Activated CD8-positive, alpha-beta T cell treated with anti-CD3 and anti-CD28 coated beads for 36 hours (primary cell): ENCODE measurements at regions not wholly inside any gene's neighbourhood (a gene's known extent, or its start where the extent isn't known, plus 50 kb on each side); places are given as distances from the start of the nearest gene placed in this dataset.
A peak's percentile ranks its signal among the peaks of the same experiment; 100 is the strongest.
"Not testable (repeated sequence)": the region's sequence is repeated elsewhere in the genome, so short reads cannot be mapped to it uniquely, and the experiment has no call there.

Source experiments
- ATAC-seq: fragments of 200-7000 bp; cut with Tn5 transposase; one replicate; pipeline ENCODE4 v1.10.0; 2021; ENCODE audit warnings: mild to moderate bottlenecking, moderate library complexity
- CTCF ChIA-PET: fragments of 350-600 bp; sonication (Branson Sonifier 250); formaldehyde crosslinking; loops from one replicate; lab custom pipeline; 2021; ENCODE audit warnings: antibody characterized with exemption; lab: Charles Lee
- POLR2A ChIA-PET: fragments of 350-600 bp; sonication (Branson Sonifier 250); formaldehyde crosslinking; loops from one replicate; lab custom pipeline; 2021; ENCODE audit warnings: antibody characterized with exemption; lab: Charles Lee
- DNase-seq: peaks from one replicate; pipeline ENCODE4 v3.0.0-alpha.2; 2020
- H3K27ac Mint-ChIP-seq: one replicate; pipeline ENCODE4 v1.8.0; 2021; ENCODE audit warnings: mild to moderate bottlenecking, mixed read lengths
- H3K27me3 Mint-ChIP-seq: one replicate; pipeline ENCODE4 v1.8.0; 2021; ENCODE audit warnings: mixed read lengths
- H3K36me3 Mint-ChIP-seq: one replicate; pipeline ENCODE4 v1.8.0; 2021; ENCODE audit warnings: low read depth, mixed read lengths
- H3K4me1 Mint-ChIP-seq: one replicate; pipeline ENCODE4 v1.8.0; 2021; ENCODE audit warnings: low read depth, mixed read lengths
- H3K4me3 Mint-ChIP-seq: one replicate; pipeline ENCODE4 v1.8.0; 2021; ENCODE audit warnings: mild to moderate bottlenecking, moderate library complexity, mixed read lengths
- H3K9me3 Mint-ChIP-seq: one replicate; pipeline ENCODE4 v1.8.0; 2021; ENCODE audit warnings: mixed read lengths
- intact Hi-C: fragments of 100-400 bp; cut with micrococcal nuclease; formaldehyde crosslinking; loops from one replicate; pipeline ENCODE4 v1.10.0; 2022
- TF ChIP-seq, protein P1 (sequence below): fragments of 200-600 bp; IDR thresholded peaks from one replicate; pipeline ENCODE4 v1.8.0; 2022; ENCODE audit warnings: antibody characterized with exemption, mild to moderate bottlenecking

DNA sequence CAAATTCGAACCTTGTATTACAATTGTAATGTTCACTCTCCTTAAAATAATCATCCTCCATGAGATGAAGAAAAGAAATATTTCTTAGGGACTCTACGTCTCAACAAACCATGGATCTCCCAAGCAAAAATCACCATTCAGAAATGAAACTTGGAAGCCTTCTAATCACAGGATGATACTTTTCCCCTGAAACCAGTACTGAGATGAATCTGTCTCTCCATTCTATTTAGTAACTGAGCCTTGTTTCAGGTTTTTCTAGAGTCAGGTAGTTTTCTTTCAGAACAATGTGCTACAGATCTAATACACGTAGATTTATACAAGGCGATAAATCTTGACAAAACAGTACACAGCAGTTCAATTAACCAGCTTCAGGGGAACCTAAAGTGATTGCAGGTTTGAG is 660.1 kb upstream of the CBLB start:
- H3K9me3 Mint-ChIP-seq: peaks cover 15% of the 10 kb centered on the region
- no peak for ATAC-seq
- ChIA-PET POLR2A (no interaction called here), CTCF (no interaction called here)
- no peaks in the 10 kb centered on the region for H3K27me3 Mint-ChIP-seq
- peaks cover 24% of the 10 kb centered on the region for H3K4me1 Mint-ChIP-seq
- no peak overlapping the region for H3K4me3 Mint-ChIP-seq
- H3K27ac Mint-ChIP-seq: no peak overlapping the region
- TF ChIP-seq, protein P1, sequence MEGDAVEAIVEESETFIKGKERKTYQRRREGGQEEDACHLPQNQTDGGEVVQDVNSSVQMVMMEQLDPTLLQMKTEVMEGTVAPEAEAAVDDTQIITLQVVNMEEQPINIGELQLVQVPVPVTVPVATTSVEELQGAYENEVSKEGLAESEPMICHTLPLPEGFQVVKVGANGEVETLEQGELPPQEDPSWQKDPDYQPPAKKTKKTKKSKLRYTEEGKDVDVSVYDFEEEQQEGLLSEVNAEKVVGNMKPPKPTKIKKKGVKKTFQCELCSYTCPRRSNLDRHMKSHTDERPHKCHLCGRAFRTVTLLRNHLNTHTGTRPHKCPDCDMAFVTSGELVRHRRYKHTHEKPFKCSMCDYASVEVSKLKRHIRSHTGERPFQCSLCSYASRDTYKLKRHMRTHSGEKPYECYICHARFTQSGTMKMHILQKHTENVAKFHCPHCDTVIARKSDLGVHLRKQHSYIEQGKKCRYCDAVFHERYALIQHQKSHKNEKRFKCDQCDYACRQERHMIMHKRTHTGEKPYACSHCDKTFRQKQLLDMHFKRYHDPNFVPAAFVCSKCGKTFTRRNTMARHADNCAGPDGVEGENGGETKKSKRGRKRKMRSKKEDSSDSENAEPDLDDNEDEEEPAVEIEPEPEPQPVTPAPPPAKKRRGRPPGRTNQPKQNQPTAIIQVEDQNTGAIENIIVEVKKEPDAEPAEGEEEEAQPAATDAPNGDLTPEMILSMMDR: no peak
- no peak for DNase-seq
- no peaks in the 10 kb centered on the region for H3K36me3 Mint-ChIP-seq
- intact Hi-C loops: no loop called here

DNA sequence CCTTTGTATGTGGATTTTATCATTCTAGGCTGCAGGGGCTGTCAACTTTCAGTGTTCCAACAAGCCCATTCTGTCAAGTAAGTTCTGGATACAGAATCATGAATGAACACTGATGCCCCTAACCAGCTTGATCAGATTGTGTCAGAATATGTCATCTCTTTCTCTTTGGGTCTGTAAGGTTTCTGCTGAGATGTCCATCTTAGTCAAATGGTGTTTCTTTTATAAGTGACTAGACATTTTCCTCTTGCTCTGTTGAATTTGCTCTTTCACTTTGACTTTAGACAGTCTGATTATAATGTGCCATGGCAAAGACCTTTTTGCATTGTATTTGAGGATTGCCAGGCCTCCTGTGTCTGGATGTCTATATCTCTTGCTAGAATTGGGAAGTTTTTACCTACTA is 660.9 kb upstream of the CBLB start:
- intact Hi-C loops: no loop called here
- DNase-seq: no peak
- Mint-ChIP-seq H3K4me3 (no peak overlapping the region), H3K36me3 (peaks cover 3% of the 10 kb centered on the region), H3K9me3 (peaks cover 19% of the 10 kb centered on the region), H3K27me3 (no peaks in the 10 kb centered on the region), H3K27ac (no peak overlapping the region), H3K4me1 (peaks cover 30% of the 10 kb centered on the region)
- ChIA-PET POLR2A (no interaction called here), CTCF (no interaction called here)
- ATAC-seq: no peak
- TF ChIP-seq, protein P1: no peak

DNA sequence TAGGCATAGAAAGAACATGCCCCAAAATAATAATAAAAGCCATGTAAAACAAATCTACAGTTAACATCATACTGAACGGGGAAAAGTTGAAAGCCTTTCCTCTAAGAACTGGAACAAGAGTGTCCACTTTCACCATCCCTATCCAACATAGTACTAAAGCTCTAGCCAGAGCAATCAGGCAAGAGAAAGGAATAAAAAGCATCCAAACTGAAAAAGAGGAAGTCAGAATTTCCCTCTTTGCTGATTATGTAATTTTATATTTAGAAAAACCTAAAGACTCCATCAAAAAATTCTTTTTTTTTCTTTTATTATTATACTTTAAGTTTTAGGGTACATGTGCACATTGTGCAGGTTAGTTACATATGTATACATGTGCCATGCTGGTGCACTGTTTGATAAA is 661.6 kb upstream of the CBLB start:
- Mint-ChIP-seq H3K27ac (no peak overlapping the region), H3K4me1 (peaks cover 32% of the 10 kb centered on the region), H3K36me3 (peaks cover 5% of the 10 kb centered on the region), H3K27me3 (no peaks in the 10 kb centered on the region), H3K9me3 (peaks cover 21% of the 10 kb centered on the region), H3K4me3 (no peak overlapping the region)
- ChIA-PET CTCF (no interaction called here), POLR2A (no interaction called here)
- TF ChIP-seq, protein P1: no peak
- ATAC-seq (no peak), DNase-seq (no peak)
- intact Hi-C loops: no loop called here

DNA sequence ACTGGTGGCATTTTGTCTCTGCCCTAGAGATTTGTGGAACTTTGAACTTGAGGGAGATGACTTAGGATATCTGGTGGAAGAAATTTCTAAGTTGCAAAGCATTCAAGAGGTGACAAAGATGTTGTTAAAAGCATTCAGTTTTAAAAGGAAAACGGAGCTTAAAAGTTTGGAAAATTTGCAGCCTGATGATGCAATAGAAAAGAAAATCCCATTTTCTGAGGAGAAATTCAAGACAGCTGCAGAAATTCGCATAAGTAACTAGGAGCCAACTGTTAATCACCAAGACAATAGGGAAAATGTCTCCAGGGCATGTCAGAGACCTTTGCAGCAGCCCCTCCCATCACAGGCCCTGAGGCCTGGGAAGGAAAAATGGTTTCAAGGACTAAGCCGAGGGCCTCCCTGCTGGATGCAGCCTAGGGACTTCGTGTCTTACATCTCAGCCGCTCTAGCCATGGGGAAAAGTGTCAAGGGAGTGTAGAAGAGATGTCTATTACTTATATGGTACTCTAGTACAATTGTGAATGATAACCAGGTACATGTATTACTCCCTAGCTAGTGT is 663.0 kb upstream of the CBLB start:
- intact Hi-C loops, CTCF ChIA-PET, ATAC-seq, H3K4me3 Mint-ChIP-seq, H3K27me3 Mint-ChIP-seq, DNase-seq, POLR2A ChIA-PET, H3K27ac Mint-ChIP-seq: not testable (repeated sequence)
- peaks cover 25% of the 10 kb centered on the region for H3K9me3 Mint-ChIP-seq
- H3K36me3 Mint-ChIP-seq: peaks cover 13% of the 10 kb centered on the region
- peaks cover 29% of the 10 kb centered on the region for H3K4me1 Mint-ChIP-seq

DNA sequence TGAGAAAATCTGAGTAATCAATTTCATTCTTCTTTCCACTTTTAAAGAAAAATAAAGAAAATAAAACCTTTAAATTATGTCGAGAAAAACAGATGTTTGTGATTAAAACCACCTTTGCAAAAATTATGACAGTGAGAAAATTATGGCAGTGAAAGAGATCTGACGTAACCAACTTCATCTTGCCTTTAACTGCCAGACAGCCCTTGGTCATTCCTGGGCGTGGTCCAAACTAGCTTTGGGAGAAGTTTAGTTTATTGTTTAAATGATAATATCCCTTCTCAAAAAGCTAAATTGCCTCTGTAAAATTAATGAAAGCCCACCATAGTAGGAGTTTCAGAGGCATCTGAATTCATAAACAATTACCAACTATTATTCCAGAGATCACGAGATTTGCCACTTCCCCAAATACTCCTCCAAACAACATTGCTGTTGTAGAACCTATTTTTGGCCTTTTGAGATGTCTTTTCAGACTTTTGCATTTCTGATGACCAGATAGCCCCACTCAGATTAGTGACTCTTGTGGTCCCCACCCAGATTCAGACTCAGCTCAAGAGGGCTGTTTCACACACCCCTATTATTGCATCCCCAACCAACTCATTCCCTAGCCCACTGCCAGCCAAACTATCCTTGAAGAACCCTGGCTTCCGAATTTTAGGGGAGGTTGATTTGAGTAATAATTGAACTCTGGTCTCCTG is 664.4 kb upstream of the CBLB start:
- ATAC-seq: no peak
- POLR2A ChIA-PET: no interaction called here

More for the DNA sequence above, 664.4 kb upstream of the CBLB start:
- Mint-ChIP-seq H3K36me3 (peaks cover 15% of the 10 kb centered on the region), H3K27me3 (no peaks in the 10 kb centered on the region), H3K9me3 (peaks cover 34% of the 10 kb centered on the region), H3K4me3 (no peak overlapping the region), H3K27ac (peak overlapping the region; percentile 58), H3K4me1 (peaks cover 25% of the 10 kb centered on the region)
- CTCF ChIA-PET: no interaction called here
- intact Hi-C loops: no loop called here
- no peak for DNase-seq
- TF ChIP-seq, protein P1: no peak
